ENCODE measurements at regions not wholly inside any gene's neighbourhood (a gene's known extent, or its start where the extent isn't known, plus 50 kb on each side); places are given as distances from the start of the nearest gene placed in this dataset.
A peak's percentile ranks its signal among the peaks of the same experiment; 100 is the strongest.
"Not testable (repeated sequence)": the region's sequence is repeated elsewhere in the genome, so short reads cannot be mapped to it uniquely, and the experiment has no call there.

GRCh38 chr13:65932587-65933239 is 1297.4 kb downstream of the PCDH9 start:
- POLR2A ChIA-PET: no interaction called here
- CTCF ChIA-PET: no interaction called here
- DNase-seq (ENCODE audit: low read depth, low spot score): no peak
- no peak overlapping the region for H3K27ac ChIP-seq (ENCODE audit: low read depth, low read length)
- TF ChIP-seq CTCF (IDR thresholded peaks at IDR 0.05; ENCODE audit: low read depth, low read length): no peak
- no peak overlapping the region for H3K4me3 ChIP-seq (ENCODE audit: low read depth, low read length)
- no peaks in the 10 kb centered on the region for H3K9me3 ChIP-seq (ENCODE audit: control insufficient read depth, insufficient read depth, low read length)
- no peaks in the 10 kb centered on the region for H3K27me3 ChIP-seq (ENCODE audit: control insufficient read depth, insufficient read depth, low read length)

DNA sequence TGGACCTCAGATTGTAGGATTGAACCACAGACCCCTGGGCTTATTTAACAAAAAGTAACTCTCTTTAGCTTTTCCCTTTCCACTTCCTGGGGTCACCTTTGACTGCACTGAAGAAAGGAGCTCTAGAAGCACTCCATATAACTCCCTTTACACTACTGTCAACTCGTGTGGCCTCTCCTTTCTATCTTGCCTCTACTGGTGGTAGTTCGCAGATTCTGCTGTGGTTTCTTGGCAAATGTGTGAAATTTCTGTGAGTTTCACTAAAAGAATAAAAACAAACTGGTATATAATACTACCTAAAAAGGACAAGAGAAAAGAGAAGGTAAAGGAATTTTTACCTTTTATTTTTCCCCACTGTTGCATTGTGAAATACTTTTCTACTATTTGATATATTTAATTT is 1298.1 kb downstream of the PCDH9 start:
- no peak for DNase-seq (ENCODE audit: low read depth, low spot score)
- ChIA-PET POLR2A (no interaction called here), CTCF (no interaction called here)
- Histone ChIP-seq H3K4me3 (ENCODE audit: low read depth, low read length) (no peak overlapping the region), H3K27me3 (ENCODE audit: control insufficient read depth, insufficient read depth, low read length) (no peaks in the 10 kb centered on the region), H3K9me3 (ENCODE audit: control insufficient read depth, insufficient read depth, low read length) (no peaks in the 10 kb centered on the region), H3K27ac (ENCODE audit: low read depth, low read length) (no peak overlapping the region)
- no peak for TF ChIP-seq CTCF (IDR thresholded peaks at IDR 0.05; ENCODE audit: low read depth, low read length)

GRCh38 chr13:65929436-65929835 is 1300.7 kb downstream of the PCDH9 start:
- Histone ChIP-seq H3K4me3 (ENCODE audit: low read depth, low read length) (no peak overlapping the region), H3K27ac (ENCODE audit: low read depth, low read length) (no peak overlapping the region), H3K27me3 (ENCODE audit: control insufficient read depth, insufficient read depth, low read length) (no peaks in the 10 kb centered on the region), H3K9me3 (ENCODE audit: control insufficient read depth, insufficient read depth, low read length) (no peaks in the 10 kb centered on the region)
- DNase-seq (ENCODE audit: low read depth, low spot score): peak; percentile 37
- ChIA-PET POLR2A (no interaction called here), CTCF (no interaction called here)
- TF ChIP-seq CTCF (IDR thresholded peaks at IDR 0.05; ENCODE audit: low read depth, low read length): peak; percentile 29; the same call in 1 of the 2 replicates

GRCh38 chr13:65926750-65927171 is 1303.4 kb downstream of the PCDH9 start:
- H3K27me3 ChIP-seq (ENCODE audit: control insufficient read depth, insufficient read depth, low read length): no peaks in the 10 kb centered on the region
- no peak overlapping the region for H3K27ac ChIP-seq (ENCODE audit: low read depth, low read length)
- peak; percentile 24; the same call in 1 of the 2 replicates for TF ChIP-seq CTCF (IDR thresholded peaks at IDR 0.05; ENCODE audit: low read depth, low read length)
- CTCF ChIA-PET: no interaction called here
- H3K4me3 ChIP-seq (ENCODE audit: low read depth, low read length): no peak overlapping the region
- no peak for DNase-seq (ENCODE audit: low read depth, low spot score)
- POLR2A ChIA-PET: no interaction called here
- H3K9me3 ChIP-seq (ENCODE audit: control insufficient read depth, insufficient read depth, low read length): no peaks in the 10 kb centered on the region

- H3K9me3 ChIP-seq (ENCODE audit: control insufficient read depth, insufficient read depth, low read length); POLR2A ChIA-PET; H3K4me3 ChIP-seq (ENCODE audit: low read depth, low read length); H3K27me3 ChIP-seq (ENCODE audit: control insufficient read depth, insufficient read depth, low read length); CTCF ChIA-PET; DNase-seq (ENCODE audit: low read depth, low spot score); H3K27ac ChIP-seq (ENCODE audit: low read depth, low read length): not testable (repeated sequence)
Measured at GRCh38 chr13:65922846-65923245, 1307.3 kb downstream of the PCDH9 start.

Data from AG04450 (cell line).